ENCODE measurements at regions not wholly inside any gene's neighbourhood (a gene's known extent, or its start where the extent isn't known, plus 50 kb on each side); places are given as distances from the start of the nearest gene placed in this dataset.

DNA sequence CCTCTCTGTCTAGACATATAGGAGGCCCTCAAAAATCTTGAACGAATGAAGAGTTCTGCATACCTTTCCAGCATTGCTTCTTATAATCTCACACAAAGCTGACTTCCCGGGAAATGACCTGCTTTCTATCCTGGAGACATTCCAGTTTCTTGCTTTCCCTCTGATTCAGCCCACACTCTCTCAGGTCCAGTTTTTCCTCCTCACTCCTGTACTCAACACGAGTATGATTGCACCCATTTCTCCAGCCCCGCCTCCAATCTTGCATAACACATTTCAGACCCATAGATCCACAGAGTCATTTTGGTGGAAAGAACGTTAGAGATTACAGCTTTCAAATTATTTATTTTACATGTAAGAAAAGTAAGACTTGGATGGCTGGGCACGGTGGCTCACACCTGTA is 127.5 kb upstream of the TLR3 start:
- TF ChIP-seq, protein P1, sequence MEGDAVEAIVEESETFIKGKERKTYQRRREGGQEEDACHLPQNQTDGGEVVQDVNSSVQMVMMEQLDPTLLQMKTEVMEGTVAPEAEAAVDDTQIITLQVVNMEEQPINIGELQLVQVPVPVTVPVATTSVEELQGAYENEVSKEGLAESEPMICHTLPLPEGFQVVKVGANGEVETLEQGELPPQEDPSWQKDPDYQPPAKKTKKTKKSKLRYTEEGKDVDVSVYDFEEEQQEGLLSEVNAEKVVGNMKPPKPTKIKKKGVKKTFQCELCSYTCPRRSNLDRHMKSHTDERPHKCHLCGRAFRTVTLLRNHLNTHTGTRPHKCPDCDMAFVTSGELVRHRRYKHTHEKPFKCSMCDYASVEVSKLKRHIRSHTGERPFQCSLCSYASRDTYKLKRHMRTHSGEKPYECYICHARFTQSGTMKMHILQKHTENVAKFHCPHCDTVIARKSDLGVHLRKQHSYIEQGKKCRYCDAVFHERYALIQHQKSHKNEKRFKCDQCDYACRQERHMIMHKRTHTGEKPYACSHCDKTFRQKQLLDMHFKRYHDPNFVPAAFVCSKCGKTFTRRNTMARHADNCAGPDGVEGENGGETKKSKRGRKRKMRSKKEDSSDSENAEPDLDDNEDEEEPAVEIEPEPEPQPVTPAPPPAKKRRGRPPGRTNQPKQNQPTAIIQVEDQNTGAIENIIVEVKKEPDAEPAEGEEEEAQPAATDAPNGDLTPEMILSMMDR (IDR thresholded peaks at IDR 0.05) = no peak
- no peak for DNase-seq
- Histone ChIP-seq H3K4me1 (no peaks in the 10 kb centered on the region), H3K27me3 (no peaks in the 10 kb centered on the region), H3K9me3 (no peaks in the 10 kb centered on the region), H3K36me3 (no peaks in the 10 kb centered on the region), H3K4me3 (no peak overlapping the region), H3K27ac (no peak overlapping the region)
- ATAC-seq = no peak
- WGBS, 2 donors = 73% methylated on average over 6 of the region's 6 CpGs
- intact Hi-C loops (cut with DNase I) = no loop called here

DNA sequence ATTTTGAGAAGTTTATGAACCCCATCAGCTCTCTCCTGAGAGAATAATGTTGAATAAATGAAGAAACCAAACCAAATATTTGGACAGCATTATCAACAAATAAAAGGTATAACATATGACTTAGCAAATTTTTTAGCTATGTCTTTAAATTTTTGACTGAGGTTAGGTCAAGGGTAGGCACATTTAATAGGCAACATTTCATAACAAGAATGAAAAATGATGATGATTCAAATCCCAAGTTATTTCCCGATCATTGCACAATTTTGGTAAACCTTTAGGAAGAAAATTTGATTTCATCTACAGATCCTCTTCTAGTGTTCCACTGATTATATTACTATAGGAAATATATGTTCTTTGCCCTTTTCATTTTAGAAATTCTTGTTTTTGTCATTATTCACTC is 123.7 kb upstream of the TLR3 start:
- ATAC-seq (no peak), DNase-seq (no peak)
- H3K27ac ChIP-seq = no peak overlapping the region
- H3K4me1 ChIP-seq = no peaks in the 10 kb centered on the region
- intact Hi-C loops (cut with DNase I) = no loop called here
- no peak overlapping the region for H3K4me3 ChIP-seq
- WGBS, 2 donors = 85 to 96% methylated on average over 1 of the region's 1 CpG
- no peaks in the 10 kb centered on the region for H3K9me3 ChIP-seq
- TF ChIP-seq, protein P1 (IDR thresholded peaks at IDR 0.05) = no peak
- H3K36me3 ChIP-seq = no peaks in the 10 kb centered on the region
- H3K27me3 ChIP-seq = no peaks in the 10 kb centered on the region

DNA sequence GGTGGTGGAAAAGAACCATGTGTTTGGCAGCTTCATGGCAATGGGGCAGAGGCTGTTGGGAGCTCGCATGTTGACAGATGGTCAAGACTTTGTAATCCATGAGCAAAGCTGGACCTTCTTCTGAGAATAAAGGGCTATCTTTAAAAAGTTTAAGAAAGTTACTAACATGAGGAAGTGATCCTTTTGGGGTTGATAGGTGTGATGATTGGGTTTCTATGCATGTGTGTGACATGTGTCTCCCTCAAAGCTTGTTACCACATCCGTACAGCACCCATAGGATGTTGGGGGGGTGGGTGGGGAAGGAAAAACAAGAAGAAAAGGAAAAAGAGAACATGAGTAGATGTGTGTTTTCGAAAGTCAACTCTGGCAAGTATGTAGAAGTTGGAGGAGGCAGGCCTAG is 123.0 kb upstream of the TLR3 start:
- WGBS, 2 donors = 89 to 91% methylated on average over 3 of the region's 3 CpGs

DNA sequence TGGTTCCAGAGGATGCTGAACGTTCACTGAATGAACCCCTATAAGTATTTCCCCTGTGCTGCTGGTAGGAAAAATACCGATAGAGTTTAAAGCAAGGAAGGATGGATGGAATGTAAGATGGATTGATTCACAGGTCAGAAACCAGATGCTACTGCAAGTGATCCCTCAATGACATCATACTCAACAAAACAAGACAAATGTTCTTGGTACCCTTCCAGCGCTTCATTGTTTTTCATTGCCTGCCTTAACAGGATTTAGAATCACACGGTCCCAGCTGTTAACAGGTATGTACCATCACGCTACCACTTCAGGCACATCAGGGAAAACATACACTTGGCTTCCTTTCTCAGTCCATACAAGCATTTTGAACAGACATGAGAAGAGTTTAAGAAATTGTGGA is 118.1 kb upstream of the TLR3 start:
- H3K27ac ChIP-seq = no peak overlapping the region
- intact Hi-C loops (cut with DNase I) = no loop called here
- H3K4me1 ChIP-seq = no peaks in the 10 kb centered on the region
- DNase-seq (no peak), ATAC-seq (no peak)
- no peaks in the 10 kb centered on the region for H3K36me3 ChIP-seq
- 72 to 77% methylated on average over 5 of the region's 5 CpGs for WGBS, 2 donors
- H3K4me3 ChIP-seq = no peak overlapping the region
- TF ChIP-seq, protein P1 (IDR thresholded peaks at IDR 0.05) = no peak
- H3K9me3 ChIP-seq = no peaks in the 10 kb centered on the region
- no peaks in the 10 kb centered on the region for H3K27me3 ChIP-seq

More for the DNA sequence above, 123.0 kb upstream of the TLR3 start:
- no peak overlapping the region for H3K27ac ChIP-seq
- TF ChIP-seq, protein P1 (IDR thresholded peaks at IDR 0.05) = no peak
- no peak overlapping the region for H3K4me3 ChIP-seq
- no peaks in the 10 kb centered on the region for H3K27me3 ChIP-seq
- no peaks in the 10 kb centered on the region for H3K36me3 ChIP-seq
- no peak for ATAC-seq
- H3K4me1 ChIP-seq = no peaks in the 10 kb centered on the region
- DNase-seq = no peak
- intact Hi-C loops (cut with DNase I) = no loop called here
- no peaks in the 10 kb centered on the region for H3K9me3 ChIP-seq
